Activated CD4-positive, alpha-beta T cell treated with anti-CD3 and anti-CD28 coated beads, Interleukin-2, amount 10 ng/mL, durations not matched to agents 24 days and 14 days (primary cell): ENCODE measurements at regions not wholly inside any gene's neighbourhood (a gene's known extent, or its start where the extent isn't known, plus 50 kb on each side); places are given as distances from the start of the nearest gene placed in this dataset.
"Not testable (repeated sequence)": the region's sequence is repeated elsewhere in the genome, so short reads cannot be mapped to it uniquely, and the experiment has no call there.

Experiments used
- DNase-seq: peaks from one replicate; pipeline ENCODE4 v3.0.0; 2022
- H3K27ac Mint-ChIP-seq: one replicate; pipeline ENCODE4 v1.8.0; 2022; ENCODE audit warnings: mild to moderate bottlenecking, mixed read lengths
- H3K27me3 Mint-ChIP-seq: one replicate; pipeline ENCODE4 v1.8.0; 2022; ENCODE audit warnings: mixed read lengths
- H3K36me3 Mint-ChIP-seq: one replicate; pipeline ENCODE4 v1.8.0; 2022; ENCODE audit warnings: low read depth, mild to moderate bottlenecking, mixed read lengths
- H3K4me1 Mint-ChIP-seq: one replicate; pipeline ENCODE4 v1.8.0; 2021; ENCODE audit warnings: mixed read lengths
- H3K4me3 Mint-ChIP-seq: one replicate; pipeline ENCODE4 v1.8.0; 2022; ENCODE audit warnings: mild to moderate bottlenecking, moderate library complexity, mixed read lengths
- H3K9me3 Mint-ChIP-seq: one replicate; pipeline ENCODE4 v1.8.0; 2021; ENCODE audit warnings: mixed read lengths
- intact Hi-C: fragments of 100-400 bp; cut with micrococcal nuclease; formaldehyde crosslinking; loops from one replicate; pipeline ENCODE4 v1.15.1; 2023

GRCh38 chr4:117577686-117578311, 456.5 kb upstream of the NDST3 start:
- Mint-ChIP-seq H3K4me3 (no peak overlapping the region), H3K36me3 (no peaks in the 10 kb centered on the region)
- no peak for DNase-seq

DNA sequence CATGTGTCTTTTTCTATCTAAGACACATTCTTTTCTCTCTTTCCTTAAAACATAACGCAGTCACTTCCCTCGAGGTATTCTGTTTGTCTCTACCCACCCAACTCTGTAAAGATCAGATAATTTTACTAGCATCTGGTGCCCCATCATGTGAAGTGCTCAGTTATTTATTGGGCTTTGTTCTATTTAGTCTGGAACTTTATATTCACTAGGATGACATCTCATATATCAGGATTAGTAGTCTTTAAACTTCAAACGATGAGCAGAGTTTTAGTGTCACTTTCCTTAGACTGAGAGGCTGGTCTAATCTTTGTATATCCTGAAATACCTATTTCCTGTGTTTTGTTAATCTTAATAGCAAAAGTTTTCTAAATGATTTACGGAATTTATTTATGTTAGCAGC, 445.5 kb upstream of the NDST3 start:
- no peak for DNase-seq
- no peaks in the 10 kb centered on the region for H3K9me3 Mint-ChIP-seq

More at GRCh38 chr4:117577686-117578311, 456.5 kb upstream of the NDST3 start:
- Mint-ChIP-seq H3K4me1 (no peaks in the 10 kb centered on the region), H3K27ac (no peak overlapping the region), H3K9me3 (no peaks in the 10 kb centered on the region), H3K27me3 (no peaks in the 10 kb centered on the region)
- intact Hi-C loops: no loop called here

GRCh38 chr4:117596917-117597480, 437.3 kb upstream of the NDST3 start:
- Mint-ChIP-seq H3K27ac (no peak overlapping the region), H3K4me3 (no peak overlapping the region), H3K4me1 (no peaks in the 10 kb centered on the region), H3K36me3 (no peaks in the 10 kb centered on the region), H3K9me3 (peaks cover 3% of the 10 kb centered on the region), H3K27me3 (no peaks in the 10 kb centered on the region)
- no peak for DNase-seq
- intact Hi-C loops: no loop called here

More for the DNA sequence above, 445.5 kb upstream of the NDST3 start:
- intact Hi-C loops: no loop called here
- Mint-ChIP-seq H3K27ac (no peak overlapping the region), H3K4me1 (no peaks in the 10 kb centered on the region), H3K4me3 (no peak overlapping the region), H3K36me3 (no peaks in the 10 kb centered on the region), H3K27me3 (no peaks in the 10 kb centered on the region)

- H3K4me1 Mint-ChIP-seq, DNase-seq, H3K27me3 Mint-ChIP-seq, intact Hi-C loops, H3K4me3 Mint-ChIP-seq, H3K27ac Mint-ChIP-seq, H3K36me3 Mint-ChIP-seq, H3K9me3 Mint-ChIP-seq: not testable (repeated sequence)
These were observed 434.9 kb upstream of the NDST3 start for GRCh38 chr4:117599393-117599792.

DNA sequence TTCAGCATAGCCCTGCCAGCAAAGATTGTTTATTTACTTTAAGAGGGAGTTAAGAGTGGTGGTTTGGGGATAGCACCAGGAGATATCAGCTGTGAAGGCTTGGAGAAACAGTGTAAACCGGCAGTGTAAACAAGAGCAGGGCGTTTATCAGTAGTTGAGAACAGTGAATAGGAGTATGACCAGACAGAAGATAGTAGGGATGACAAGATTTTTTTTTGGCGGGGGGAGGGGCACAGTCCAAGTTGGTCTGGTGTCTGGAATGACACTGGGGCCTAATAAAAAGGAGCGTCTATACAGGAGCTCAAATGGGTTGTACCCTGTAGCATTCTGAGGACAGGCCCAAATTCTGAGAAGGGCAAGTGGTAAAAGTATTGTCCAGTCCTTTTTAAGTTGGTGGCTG, 433.4 kb upstream of the NDST3 start:
- H3K36me3 Mint-ChIP-seq, H3K27me3 Mint-ChIP-seq, H3K4me1 Mint-ChIP-seq, intact Hi-C loops, H3K9me3 Mint-ChIP-seq, DNase-seq, H3K4me3 Mint-ChIP-seq, H3K27ac Mint-ChIP-seq: not testable (repeated sequence)

- no peak for DNase-seq
- Mint-ChIP-seq H3K4me1 (no peaks in the 10 kb centered on the region), H3K4me3 (no peak overlapping the region), H3K27me3 (no peaks in the 10 kb centered on the region), H3K27ac (no peak overlapping the region), H3K9me3 (no peaks in the 10 kb centered on the region), H3K36me3 (no peaks in the 10 kb centered on the region)
- intact Hi-C loops: no loop called here
These were observed 423.5 kb upstream of the NDST3 start for GRCh38 chr4:117610706-117611308.

DNA sequence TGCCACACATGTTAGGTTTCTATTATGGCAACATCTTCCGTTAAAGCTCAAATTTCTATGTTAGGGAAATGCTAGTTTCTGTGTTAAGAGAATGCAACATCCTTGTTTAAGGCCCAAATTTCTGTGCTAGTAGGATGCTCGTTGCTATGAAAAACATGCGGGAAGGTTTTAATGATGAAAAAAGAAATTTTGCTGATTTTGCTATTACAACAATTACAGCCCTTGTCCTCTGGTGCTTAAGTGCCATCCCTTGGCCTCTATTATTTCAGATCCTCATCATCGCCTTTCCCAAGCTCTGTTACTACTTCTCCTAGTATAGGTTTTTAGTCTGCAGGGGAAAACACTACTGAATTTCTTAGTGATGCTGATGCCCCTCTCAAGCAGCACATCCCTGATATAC, 412.6 kb upstream of the NDST3 start:
- intact Hi-C loops: no loop called here
- no peak overlapping the region for H3K27ac Mint-ChIP-seq

GRCh38 chr4:117623326-117623725, 411.0 kb upstream of the NDST3 start:
- intact Hi-C loops: no loop called here
- DNase-seq: no peak
- no peak overlapping the region for H3K27ac Mint-ChIP-seq
- no peaks in the 10 kb centered on the region for H3K4me1 Mint-ChIP-seq
- no peaks in the 10 kb centered on the region for H3K9me3 Mint-ChIP-seq
- no peaks in the 10 kb centered on the region for H3K27me3 Mint-ChIP-seq
- H3K4me3 Mint-ChIP-seq: no peak overlapping the region
- no peaks in the 10 kb centered on the region for H3K36me3 Mint-ChIP-seq

More for the DNA sequence above, 412.6 kb upstream of the NDST3 start:
- Mint-ChIP-seq H3K4me1 (no peaks in the 10 kb centered on the region), H3K9me3 (no peaks in the 10 kb centered on the region), H3K36me3 (no peaks in the 10 kb centered on the region), H3K27me3 (no peaks in the 10 kb centered on the region), H3K4me3 (no peak overlapping the region)
- no peak for DNase-seq

GRCh38 chr4:117626664-117627063, 407.6 kb upstream of the NDST3 start:
- no peaks in the 10 kb centered on the region for H3K4me1 Mint-ChIP-seq
- intact Hi-C loops: no loop called here

DNA sequence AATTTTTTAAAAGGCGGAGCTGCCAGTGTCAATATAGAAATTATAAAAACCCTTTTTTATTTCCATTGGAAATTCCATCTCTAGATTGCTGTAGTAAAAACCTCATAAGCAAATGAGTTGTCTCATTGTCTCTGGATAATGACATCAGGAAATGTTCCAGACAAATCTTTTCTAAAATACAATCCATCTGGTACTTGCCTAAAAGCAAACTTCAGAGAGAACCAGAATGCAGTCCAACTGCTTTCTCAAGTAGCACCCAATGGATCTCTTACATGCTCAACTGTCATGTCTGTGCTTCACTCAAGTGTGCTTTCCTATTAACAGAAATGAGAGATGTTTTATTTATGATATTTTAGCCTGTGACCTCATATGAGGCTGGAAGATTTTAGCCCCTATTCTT, 399.6 kb upstream of the NDST3 start:
- no peak overlapping the region for H3K4me3 Mint-ChIP-seq
- intact Hi-C loops: no loop called here
- H3K9me3 Mint-ChIP-seq: no peaks in the 10 kb centered on the region
- DNase-seq: no peak
- no peak overlapping the region for H3K27ac Mint-ChIP-seq
- H3K4me1 Mint-ChIP-seq: no peaks in the 10 kb centered on the region
- H3K27me3 Mint-ChIP-seq: no peaks in the 10 kb centered on the region
- no peaks in the 10 kb centered on the region for H3K36me3 Mint-ChIP-seq

More at GRCh38 chr4:117626664-117627063, 407.6 kb upstream of the NDST3 start:
- Mint-ChIP-seq H3K4me3 (no peak overlapping the region), H3K27me3 (no peaks in the 10 kb centered on the region), H3K9me3 (no peaks in the 10 kb centered on the region), H3K36me3 (no peaks in the 10 kb centered on the region), H3K27ac (no peak overlapping the region)
- DNase-seq: no peak

DNA sequence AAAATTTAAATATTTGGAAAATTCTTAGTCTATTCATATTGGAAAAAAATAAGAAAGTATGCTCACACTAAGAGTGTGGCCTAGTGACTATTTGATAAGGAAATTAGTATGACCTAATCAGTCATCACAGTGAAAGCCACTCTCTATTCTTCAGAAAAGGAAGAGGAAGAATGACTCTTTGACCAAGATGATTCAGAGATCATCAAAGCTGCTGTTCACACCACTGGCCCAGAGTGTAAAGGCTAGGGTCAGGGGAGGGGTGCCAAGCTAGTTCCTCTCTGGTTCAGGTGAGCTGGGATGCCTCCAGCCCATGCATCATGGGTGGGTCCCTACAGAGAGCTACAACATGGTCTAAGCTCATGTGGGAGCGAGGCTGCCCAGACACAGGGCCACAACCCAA, 396.9 kb upstream of the NDST3 start:
- Mint-ChIP-seq H3K4me1 (no peaks in the 10 kb centered on the region), H3K36me3 (no peaks in the 10 kb centered on the region), H3K27ac (no peak overlapping the region), H3K9me3 (no peaks in the 10 kb centered on the region), H3K4me3 (no peak overlapping the region), H3K27me3 (no peaks in the 10 kb centered on the region)
- DNase-seq: no peak
- intact Hi-C loops: no loop called here

GRCh38 chr4:117640836-117641235, 393.4 kb upstream of the NDST3 start:
- Mint-ChIP-seq H3K4me1 (no peaks in the 10 kb centered on the region), H3K36me3 (no peaks in the 10 kb centered on the region)
- DNase-seq: no peak

DNA sequence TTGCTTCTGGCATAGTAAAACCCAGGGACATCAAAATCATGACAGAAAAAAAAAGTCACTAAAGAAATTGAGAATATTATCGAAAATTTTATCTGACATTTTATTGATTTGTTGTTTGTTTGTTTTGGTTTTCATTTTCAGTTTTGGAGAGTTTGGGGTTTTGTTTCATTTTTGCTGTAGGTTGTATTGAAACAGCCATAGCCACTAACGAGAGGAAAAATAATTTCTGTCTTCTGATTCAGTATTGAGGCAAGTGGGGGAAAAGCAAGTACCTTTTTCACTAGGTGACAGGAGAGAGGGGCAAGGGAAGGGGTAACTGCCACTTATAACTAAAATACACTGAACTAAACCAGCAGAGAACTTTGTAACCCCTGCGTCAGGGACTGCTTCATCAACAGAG, 392.8 kb upstream of the NDST3 start:
- DNase-seq: no peak
- no peaks in the 10 kb centered on the region for H3K36me3 Mint-ChIP-seq
- no peaks in the 10 kb centered on the region for H3K4me1 Mint-ChIP-seq
- no peaks in the 10 kb centered on the region for H3K9me3 Mint-ChIP-seq
- intact Hi-C loops: no loop called here
- H3K4me3 Mint-ChIP-seq: no peak overlapping the region
- H3K27ac Mint-ChIP-seq: no peak overlapping the region
- no peaks in the 10 kb centered on the region for H3K27me3 Mint-ChIP-seq

More at GRCh38 chr4:117640836-117641235, 393.4 kb upstream of the NDST3 start:
- Mint-ChIP-seq H3K4me3 (no peak overlapping the region), H3K27me3 (no peaks in the 10 kb centered on the region), H3K27ac (no peak overlapping the region), H3K9me3 (no peaks in the 10 kb centered on the region)
- intact Hi-C loops: no loop called here

- intact Hi-C loops: no loop called here
- no peak for DNase-seq
- no peaks in the 10 kb centered on the region for H3K36me3 Mint-ChIP-seq
- no peak overlapping the region for H3K4me3 Mint-ChIP-seq
- H3K27me3 Mint-ChIP-seq: no peaks in the 10 kb centered on the region
- H3K27ac Mint-ChIP-seq: no peak overlapping the region
- H3K4me1 Mint-ChIP-seq: no peaks in the 10 kb centered on the region
- no peaks in the 10 kb centered on the region for H3K9me3 Mint-ChIP-seq
These were observed 380.2 kb upstream of the NDST3 start for GRCh38 chr4:117654079-117654478.

DNA sequence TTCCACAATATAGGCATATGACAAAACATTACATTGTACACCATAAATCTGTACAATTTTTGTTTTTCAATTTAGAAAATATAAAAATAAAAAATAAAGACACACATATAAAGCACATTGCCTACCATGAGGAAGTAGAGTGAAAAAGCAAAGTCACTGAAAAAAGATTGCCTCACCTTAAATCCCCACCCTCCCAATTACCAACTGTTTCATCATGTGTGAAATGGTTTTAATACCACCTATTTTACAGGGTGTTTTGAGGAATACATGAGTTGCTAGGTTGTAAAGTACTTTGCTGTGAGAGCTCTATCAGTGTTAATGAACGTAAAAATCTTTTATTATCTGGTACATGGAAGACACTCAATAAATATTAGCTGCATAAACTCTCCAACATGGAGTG, 373.6 kb upstream of the NDST3 start:
- H3K36me3 Mint-ChIP-seq: no peaks in the 10 kb centered on the region
- intact Hi-C loops: no loop called here

More for the DNA sequence above, 373.6 kb upstream of the NDST3 start:
- H3K27ac Mint-ChIP-seq: no peak overlapping the region
- H3K27me3 Mint-ChIP-seq: no peaks in the 10 kb centered on the region
- H3K9me3 Mint-ChIP-seq: no peaks in the 10 kb centered on the region
- H3K4me1 Mint-ChIP-seq: no peaks in the 10 kb centered on the region
- no peak for DNase-seq
- no peak overlapping the region for H3K4me3 Mint-ChIP-seq
